PFSK-1 (cell line): ENCODE measurements at regions not wholly inside any gene's neighbourhood (a gene's known extent, or its start where the extent isn't known, plus 50 kb on each side); places are given as distances from the start of the nearest gene placed in this dataset.

Source experiments
- FOXP2 ChIP-seq: optimal IDR thresholded peaks from 2 replicates; pipeline ENCODE3; 2011; ENCODE audit warnings: borderline replicate concordance, control low read depth, inconsistent platforms; ENCODE audit not compliant: insufficient read depth; ENCODE audit errors: extremely low read length, extremely low read depth
- POLR2AphosphoS5 ChIP-seq: IDR thresholded peaks from 2 replicates; pipeline ENCODE4 v1.6.1; 2012; ENCODE audit warnings: low read depth, mild to moderate bottlenecking, control low read depth, low read length, moderate library complexity
- REST ChIP-seq, 2 experiments: IDR thresholded peaks; 2 replicates each; pipeline versions ENCODE4 v1.6.1 to v1.8.0; 2011 to 2012; ENCODE audit warnings: low read depth in 2 of 2, low read length in 2 of 2, control low read depth in 1 of 2, inconsistent platforms in 1 of 2, mild to moderate bottlenecking in 1 of 2, moderate library complexity in 1 of 2; ENCODE audit not compliant: insufficient read depth in 1 of 2
- SIN3A ChIP-seq: IDR thresholded peaks from 2 replicates; pipeline ENCODE4 v1.6.1; 2012; ENCODE audit warnings: mild to moderate bottlenecking, low read length, moderate library complexity, borderline replicate concordance; ENCODE audit not compliant: insufficient read depth
- TAF1 ChIP-seq: IDR thresholded peaks from 2 replicates; pipeline ENCODE4 v1.6.1; 2012; ENCODE audit warnings: low read length, control low read depth, borderline replicate concordance; ENCODE audit not compliant: insufficient read depth

DNA sequence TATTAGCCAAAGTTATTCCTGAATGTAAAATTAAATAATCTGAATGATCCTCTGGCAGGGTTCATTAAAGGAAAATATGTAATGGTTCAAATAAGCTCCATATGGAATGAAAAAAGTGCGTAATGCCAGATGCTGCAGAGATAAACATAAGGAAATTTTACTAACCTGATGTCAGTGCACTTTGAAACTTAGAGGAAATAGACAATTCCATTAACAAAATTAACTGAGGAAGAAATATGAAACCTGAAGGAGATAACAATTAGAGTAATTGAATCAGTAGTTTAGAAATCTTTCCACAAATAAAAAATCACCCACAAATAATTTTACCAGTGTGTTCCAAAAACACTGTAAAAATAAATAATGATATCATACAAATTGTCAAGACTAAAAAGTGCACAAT, 387.5 kb downstream of the GRIA2 start:
- TF ChIP-seq POLR2AphosphoS5 (no peak), REST (IDR thresholded peaks at IDR 0.05; ENCODE audit: insufficient read depth in 1 of 2, low read depth in 2 of 2, low read length in 2 of 2) (no peak), SIN3A (no peak), FOXP2 (no peak), TAF1 (no peak)

GRCh38 chr4:157600583-157600982, 380.1 kb downstream of the GRIA2 start:
- no peak for TF ChIP-seq SIN3A
- no peak for TF ChIP-seq REST (IDR thresholded peaks at IDR 0.05; ENCODE audit: insufficient read depth in 1 of 2, low read depth in 2 of 2, low read length in 2 of 2)
- no peak for TF ChIP-seq POLR2AphosphoS5

- no peak for TF ChIP-seq REST (IDR thresholded peaks at IDR 0.05; ENCODE audit: insufficient read depth in 1 of 2, low read depth in 2 of 2, low read length in 2 of 2)
- TF ChIP-seq POLR2AphosphoS5, result no peak
- TF ChIP-seq FOXP2, result no peak
Measured at GRCh38 chr4:157591245-157591644, 370.7 kb downstream of the GRIA2 start.

- TF ChIP-seq POLR2AphosphoS5 (no peak), SIN3A (no peak), FOXP2 (no peak), REST (IDR thresholded peaks at IDR 0.05; ENCODE audit: insufficient read depth in 1 of 2, low read depth in 2 of 2, low read length in 2 of 2) (no peak), TAF1 (no peak)
Measured at GRCh38 chr4:157590679-157591078, 370.2 kb downstream of the GRIA2 start.

DNA sequence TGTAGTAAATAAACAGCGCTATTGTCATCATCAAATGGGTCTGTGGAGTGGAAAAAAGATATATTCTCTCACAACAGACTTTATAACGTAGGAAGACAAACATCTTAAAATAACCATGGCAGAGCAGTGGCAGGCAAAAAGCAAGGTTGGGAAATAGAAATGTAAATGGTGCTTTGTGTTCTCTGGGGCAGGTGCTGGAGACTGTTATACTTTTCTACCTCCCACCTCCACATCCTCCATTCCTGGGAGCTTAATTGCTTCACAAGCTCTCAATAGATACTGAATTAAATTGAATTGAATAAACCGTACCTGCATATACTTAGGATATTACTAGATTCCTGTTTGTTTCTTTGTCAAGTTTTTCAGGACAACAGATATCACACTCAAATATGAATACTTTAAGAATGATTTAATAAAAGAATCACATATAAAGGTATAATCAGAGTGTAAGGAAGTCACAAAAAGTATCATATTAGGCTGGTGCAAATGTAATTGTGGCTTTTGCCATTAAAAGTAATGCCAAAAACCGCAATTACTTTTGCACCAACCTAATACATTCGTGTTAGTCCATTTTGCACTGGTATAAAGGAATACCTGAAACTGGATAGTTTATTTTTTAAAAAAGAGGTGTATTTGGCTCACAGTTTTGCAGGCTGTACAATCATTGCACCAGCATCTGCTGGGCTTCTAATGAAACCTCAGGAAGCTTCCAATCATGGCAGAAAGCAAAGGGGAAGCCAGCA, 367.3 kb downstream of the GRIA2 start:
- no peak for TF ChIP-seq POLR2AphosphoS5
